ENCODE measurements at regions not wholly inside any gene's neighbourhood (a gene's known extent, or its start where the extent isn't known, plus 50 kb on each side); places are given as distances from the start of the nearest gene placed in this dataset.

DNA sequence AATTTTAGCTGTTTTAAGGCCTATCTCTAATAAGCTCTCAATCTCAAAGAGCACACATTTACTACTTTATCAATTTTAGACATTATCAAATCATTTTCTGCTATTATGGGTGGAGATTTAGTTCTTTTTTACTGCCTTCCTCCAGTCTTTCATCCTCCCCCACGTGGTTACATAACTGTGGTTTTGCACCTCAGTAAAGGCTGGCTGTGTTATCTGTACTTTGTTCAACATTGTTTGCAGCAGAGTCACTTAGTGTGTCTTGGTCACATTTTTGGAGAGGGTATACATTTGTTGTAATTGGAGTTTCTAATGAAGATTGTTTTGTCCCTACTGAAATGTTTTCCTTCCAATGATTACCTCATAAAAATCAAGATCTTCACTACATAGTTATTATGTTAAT is 549.6 kb upstream of the CELF4 start:
- no peak for DNase-seq (ENCODE audit: low read depth)

DNA sequence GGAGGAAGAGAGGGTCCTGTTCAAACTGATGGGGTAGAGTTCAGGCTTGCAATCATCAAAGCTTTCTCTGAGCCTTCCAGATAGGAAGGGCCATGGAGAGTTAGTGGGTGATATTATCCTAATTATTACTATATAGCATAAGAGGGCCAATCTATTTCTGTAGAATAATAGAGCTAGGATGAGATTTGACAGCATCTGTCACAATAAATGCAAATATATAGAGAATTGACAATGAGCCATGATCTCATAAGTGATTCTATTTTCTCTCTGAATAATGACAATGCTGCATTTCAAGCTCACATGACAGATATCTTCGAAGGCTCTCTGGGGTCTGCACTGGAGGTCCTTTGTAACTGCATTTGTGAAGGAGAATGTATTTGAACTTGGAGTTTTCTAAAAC is 521.9 kb upstream of the CELF4 start:
- no peak for DNase-seq (ENCODE audit: low read depth)

DNA sequence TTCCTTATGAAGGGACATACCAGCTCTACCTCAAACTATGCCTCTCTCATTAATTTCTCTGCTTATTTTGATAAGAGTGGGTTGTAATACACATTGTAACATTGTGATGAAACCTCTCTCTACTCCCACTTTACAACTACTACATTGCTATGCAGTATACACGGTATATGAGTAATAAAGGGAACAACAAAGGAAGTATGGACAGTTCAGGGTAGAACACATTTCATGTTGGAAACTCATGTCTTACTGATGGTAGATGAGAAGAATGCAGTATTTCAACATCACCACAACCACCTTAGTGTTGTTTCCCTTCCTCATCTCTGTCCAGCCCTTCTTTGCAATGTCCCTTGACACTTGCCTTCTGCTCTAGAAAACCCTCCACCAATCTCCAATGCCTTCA is 515.9 kb upstream of the CELF4 start:
- DNase-seq (ENCODE audit: low read depth): no peak

DNA sequence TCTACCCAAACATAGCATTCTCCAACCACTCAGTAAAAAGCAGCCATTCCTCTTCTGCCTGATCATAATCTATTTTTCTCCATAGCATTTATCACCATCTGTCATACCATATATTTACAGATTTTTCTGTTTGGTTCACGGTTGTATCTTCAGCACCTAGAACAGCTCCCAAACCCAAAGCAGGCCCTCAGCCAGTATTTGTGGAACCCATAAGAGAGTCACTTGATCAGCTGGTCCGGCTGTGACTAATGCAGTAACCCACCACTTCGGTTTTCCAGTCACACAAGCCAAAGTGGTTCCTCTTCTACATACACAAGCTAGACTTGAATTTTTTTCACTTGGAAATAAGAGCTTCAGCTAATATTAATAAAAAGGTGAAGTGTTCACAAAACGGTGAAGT is 511.6 kb upstream of the CELF4 start:
- DNase-seq (ENCODE audit: low read depth): no peak

DNA sequence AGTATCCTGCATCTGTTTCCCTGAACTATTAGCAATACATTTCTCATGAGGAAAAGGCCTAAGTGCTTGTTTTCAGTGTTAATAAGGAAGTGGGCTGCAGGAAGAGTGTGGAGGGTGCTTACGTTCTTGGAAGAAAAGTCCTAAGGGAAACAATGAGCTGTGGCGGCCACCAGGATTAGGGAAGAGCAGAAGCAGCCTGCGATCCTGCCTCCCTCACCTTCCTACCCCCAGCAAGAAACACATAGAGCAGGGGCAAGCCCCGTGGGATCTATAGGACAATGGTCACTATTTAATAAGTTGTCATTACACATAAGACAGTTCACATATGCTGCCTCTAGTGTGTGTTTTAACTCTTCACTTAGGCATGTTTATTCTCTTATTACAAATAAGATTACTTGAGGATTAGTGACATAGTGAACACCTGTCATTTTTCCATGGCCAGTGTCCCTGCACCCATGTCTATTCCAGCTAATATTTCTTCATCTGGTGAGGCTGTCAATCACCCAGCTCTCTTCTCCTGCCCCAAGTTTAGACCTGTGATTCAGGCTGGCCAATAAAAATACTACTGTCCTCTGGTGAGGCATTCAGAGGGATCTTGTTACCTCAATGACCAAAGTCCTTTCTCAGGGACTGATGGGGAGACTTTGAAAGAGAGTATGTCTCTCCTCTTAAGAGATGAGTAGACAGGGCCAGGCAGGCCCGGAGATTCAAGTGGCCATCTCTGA is 510.9 kb upstream of the CELF4 start:
- DNase-seq (ENCODE audit: low read depth): no peak

DNA sequence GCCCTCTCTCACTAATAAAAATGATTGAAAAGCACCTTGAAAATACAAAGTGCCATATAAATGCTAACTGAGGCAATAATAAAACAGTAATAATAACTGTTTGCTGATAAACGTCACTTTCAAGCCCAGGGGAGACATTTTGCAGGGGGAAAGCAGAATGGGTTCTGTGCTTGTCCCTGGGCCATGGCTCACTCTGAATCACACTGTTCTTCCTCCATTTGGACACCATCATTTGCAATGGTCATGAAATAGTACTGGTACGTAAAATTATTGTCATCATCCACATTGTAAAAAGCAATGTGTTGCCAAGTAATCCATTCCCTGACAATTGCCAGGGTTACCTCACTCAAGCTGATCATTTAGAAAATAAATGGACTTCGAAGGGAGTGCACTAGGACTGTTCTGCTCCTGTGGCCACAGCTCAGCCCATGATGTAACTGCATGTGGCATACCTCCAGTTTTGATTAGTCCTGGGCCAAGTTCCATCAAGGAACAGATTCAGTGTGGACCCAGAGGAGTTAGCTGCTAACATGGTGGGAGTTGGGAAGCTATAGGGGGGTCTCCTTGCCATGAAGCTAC is 508.8 kb upstream of the CELF4 start:
- no peak for DNase-seq (ENCODE audit: low read depth)

DNA sequence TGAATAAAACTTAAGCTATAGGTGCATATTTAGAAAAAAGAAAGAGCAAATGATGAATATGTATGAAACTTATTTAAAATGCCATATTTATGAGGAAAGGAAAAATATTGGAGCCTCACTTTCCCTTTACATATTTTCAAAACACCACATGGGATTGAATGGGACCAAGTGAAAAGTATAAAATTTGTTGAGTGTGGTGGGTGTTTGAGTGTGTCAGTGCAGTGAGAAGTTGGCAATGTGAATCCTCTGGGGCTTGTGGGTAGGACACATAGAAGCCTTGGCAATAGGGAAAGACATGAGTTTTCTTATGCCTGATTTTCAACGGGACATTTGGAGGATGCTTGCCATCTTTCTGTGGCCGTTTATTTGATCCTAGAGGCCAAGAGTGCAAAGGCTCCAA is 502.2 kb upstream of the CELF4 start:
- no peak for DNase-seq (ENCODE audit: low read depth)

DNA sequence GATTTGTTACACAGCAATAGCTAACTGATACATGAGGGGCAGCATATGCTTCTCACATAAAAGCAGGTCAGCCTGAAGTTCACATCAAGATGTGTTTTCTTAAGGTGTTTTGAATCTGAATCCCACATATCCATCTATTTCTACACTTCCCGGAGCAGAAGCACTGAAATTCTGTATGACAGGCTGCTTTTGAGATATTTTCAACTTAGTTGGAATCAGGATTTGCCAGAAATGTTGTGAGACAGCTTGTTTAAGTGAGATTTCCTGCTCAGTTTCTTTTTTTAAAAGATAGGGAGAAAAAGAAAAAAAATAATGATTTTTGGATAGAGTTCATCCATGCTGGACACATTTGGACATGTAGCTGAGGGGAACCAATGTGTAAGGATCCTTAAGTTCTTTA is 501.5 kb upstream of the CELF4 start:
- no peak for DNase-seq (ENCODE audit: low read depth)

DNA sequence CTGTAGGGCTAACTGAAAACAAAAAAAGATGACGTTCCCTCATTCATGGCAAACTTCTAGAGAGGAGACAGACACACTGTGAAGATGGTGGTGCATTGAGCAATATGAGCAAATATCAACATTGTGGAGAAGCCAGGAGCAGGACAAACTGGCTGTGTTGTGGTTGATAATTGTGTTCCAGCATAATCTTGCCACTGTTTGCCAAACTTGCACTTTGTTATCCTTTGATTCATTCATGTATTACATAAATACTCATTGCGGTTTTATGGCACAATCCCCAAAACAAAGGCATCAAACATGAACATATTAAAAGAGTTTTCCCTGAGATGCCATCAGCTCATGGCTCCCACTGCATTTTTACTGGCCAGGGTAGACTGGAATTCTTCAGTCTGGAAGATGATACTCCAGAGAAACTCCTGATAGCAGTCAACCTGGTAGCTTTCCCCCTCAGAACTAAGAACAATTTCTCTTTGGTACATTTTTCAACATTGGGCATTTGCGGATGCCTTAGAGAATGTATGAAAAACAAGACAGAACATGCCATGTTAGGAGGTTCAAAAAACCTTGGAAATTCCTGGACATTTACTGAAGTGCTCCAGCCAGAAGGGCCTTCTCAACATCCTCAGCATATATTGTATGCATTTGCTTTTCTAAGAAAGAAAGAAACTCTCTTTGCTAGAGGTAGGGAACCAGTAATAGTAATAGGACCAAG is 487.4 kb upstream of the CELF4 start:
- DNase-seq (ENCODE audit: low read depth): no peak

DNA sequence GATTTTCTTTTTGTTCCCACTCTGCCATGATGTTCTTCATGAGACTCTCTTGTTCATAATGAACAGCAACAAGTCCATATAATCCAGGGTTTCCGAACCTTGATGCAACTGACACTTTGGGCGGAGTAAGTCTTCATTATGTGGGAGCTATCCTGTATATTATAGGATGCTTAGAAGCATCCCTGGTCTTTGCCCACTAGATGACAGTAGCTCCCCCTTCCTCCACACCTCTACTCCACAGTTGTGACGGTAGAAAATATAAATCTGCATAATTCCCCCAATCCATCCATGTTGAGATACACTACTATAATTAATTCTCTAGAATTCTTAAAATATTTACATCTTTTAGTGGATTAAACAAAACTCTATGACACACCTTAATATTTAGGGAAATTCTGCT is 482.2 kb upstream of the CELF4 start:
- DNase-seq (ENCODE audit: low read depth): no peak

DNA sequence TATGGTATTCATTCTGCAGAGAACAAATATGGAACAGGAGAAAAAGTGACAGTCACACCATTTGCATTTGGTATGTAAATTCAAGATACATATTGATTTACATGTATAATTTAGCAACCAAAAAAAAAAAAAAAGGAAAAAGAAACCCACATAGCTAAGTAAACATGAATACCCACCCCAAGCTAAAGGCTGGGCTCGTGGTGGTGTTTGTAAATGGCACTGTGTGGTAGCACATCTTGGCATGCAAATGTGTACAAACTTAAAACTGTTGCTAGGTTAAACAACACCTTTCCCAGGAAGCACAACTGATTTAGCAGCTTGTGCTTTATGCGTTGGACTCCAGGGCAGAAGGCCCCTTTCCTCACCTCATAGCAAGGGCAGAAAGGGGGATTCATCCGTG is 481.1 kb upstream of the CELF4 start:
- no peak for DNase-seq (ENCODE audit: low read depth)

DNA sequence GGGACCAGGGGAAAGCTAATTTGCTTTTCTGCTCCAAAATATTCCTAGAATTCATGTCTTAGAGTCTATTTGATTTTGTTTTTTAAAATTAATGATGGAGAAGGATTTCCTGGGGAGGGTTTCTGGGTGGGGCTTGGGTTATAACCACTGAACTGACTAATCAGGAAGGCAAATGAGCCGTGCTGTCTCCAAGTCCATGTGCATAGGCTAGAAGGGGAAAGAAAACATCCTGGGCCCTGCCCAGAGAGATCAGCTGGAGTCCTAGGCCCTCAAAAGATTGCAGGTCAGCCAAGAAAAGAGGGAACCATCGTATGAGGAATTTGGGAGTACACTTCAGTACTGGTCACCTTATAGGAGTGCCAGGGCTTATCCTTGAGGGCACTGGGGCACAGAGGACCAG is 480.2 kb upstream of the CELF4 start:
- no peak for DNase-seq (ENCODE audit: low read depth)

DNA sequence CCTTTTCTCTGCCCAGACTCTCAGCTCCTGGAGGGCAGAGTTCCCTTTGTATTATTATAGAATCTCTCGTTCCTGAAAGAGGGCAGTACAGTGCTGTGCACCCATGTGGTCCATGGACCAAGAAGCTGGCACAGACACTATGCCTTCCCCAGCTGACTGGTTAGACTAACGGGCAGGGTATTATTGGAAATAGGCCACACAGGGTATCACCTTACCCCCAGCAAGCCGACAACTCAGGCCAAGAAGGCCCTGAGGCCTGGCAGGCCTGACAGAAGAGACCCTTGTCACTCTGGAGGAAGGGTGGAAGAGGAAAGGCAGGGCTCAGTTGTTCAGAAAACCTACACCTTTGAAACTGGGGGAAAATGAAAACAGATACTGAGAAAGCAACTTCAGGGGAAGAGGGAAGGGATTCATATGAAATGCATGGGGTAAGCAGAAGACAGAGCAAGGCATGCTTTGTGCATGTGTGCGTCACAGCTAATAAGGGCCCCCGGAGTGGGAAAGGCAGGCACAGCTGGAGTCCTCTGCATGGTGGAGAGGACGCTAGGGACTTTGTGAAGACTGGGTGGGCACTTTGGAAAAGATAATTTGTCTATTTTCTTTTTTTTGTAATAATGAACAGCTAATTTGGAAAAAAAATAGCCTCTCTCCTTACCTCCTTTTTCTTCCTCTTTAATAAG is 476.8 kb upstream of the CELF4 start:
- no peak for DNase-seq (ENCODE audit: low read depth)

DNA sequence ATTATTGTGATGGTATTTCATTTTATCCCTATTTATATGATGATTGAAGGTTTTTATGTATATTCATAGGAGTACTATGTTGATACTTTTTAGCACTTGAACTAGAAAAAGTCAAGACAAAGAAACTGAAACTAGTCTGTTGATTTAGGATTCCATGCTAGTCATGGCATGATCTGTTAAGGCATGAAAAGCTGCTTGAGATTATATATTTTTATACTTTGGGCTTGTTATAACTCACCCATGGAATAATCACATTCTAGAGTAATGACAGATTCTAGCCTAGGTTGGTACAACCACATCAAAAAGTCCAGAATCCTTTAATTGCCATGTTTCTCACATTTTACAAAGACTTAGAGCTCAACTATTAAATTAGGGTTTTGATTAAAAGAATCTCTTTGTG is 472.6 kb upstream of the CELF4 start:
- no peak for DNase-seq (ENCODE audit: low read depth)

DNA sequence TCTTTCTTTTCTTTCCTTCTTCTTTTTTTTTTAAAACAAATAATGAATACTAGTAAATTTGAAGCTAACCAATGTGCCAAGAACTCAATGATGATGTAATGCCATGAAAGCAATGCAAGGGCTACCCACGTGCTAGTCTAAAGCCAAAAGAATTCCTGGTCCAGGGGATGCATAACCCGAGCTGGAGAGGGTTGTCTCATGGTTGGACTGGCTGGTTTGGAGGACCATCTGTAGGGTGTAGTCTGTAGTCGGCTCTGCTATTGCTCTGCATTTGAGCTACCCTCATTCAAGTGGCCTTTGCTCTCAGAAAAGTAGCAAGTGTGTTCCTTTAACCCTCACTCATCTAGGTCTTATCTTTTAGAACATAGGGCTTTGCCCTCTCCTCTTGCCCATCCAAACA is 469.6 kb upstream of the CELF4 start:
- no peak for DNase-seq (ENCODE audit: low read depth)

DNA sequence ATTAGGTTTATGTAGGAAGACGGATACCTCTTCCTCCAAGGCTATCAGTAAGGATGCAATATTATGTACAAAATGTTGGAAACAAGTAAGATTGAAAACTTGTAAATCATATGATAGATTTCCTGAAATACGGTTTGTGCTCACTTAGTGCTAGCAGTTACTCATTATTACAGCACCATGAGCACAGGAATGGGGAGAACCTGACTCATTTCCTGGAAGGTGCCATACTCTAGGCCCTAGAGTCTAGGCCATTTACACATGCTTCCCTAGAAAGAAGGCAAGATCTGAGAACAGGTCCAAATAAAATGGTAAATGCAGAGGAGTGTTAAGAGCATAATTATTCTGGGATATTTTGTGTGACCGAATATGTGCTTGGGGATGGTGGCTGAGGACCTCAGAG is 467.7 kb upstream of the CELF4 start:
- no peak for DNase-seq (ENCODE audit: low read depth)

DNA sequence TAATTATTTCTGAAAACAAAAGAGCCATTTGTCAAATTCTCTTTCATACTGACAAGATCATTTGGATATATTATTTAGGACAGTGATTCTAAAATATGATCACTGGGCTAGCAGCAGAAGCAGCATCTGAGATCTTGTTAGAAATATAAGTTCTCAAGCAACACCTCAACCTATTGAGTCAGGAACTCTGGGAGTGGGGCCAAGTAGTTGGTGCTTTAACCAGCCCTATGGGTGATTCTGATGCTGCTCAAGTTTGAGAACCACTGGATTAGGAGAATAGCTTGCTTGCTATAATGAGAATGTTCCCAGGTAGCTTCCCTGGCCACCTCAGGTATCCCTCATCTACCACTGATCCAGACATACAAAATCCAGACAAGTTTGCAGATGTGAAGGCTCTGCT is 466.9 kb upstream of the CELF4 start:
- no peak for DNase-seq (ENCODE audit: low read depth)

DNA sequence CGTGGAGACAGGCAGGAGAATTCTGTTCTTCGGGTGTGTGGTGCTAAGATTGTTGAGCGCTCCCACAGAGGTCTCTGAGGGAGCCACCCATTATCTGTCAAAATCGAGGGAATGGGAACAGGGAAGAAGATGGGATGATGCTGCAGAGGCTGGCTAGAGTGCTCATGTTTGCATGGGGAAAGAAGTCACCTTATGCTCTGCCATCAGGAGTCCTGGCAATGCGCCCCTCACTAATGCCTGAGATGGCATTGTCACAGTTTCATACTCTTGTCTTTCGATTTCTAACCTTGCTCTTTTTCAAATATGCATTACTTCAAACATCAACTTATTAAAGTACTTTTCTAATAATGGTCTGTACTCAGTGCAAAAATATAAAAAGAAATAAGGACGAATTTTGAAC is 463.3 kb upstream of the CELF4 start:
- no peak for DNase-seq (ENCODE audit: low read depth)

DNA sequence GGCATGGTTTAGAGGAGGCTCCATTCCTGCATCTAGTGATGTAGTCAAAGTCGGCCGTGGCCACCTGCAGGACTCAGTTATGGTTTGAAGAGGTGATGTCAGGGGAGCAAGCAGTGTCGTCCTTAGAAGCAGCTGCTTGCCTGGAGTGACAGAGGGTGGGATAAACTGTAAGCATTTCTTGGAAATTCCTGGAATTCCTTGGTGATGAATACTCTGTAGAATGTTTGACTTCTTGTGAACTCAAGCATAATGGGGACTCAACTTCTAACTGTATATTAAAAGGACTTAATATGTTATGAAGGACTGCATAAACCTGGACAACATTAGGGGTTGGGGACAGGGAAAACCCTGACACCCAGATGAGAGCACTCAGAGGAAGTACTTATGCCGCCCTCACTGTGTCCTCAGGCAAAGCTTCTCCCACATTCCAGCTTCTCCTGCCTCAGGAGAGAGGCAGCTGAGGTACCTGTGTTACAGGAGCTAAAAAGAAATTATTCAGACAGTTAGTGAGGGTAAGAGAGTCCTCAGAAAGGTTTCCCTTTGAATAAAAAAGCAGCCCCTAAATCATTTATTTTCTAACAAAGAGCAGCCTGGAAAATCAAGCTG is 459.9 kb upstream of the CELF4 start:
- no peak for DNase-seq (ENCODE audit: low read depth)

DNA sequence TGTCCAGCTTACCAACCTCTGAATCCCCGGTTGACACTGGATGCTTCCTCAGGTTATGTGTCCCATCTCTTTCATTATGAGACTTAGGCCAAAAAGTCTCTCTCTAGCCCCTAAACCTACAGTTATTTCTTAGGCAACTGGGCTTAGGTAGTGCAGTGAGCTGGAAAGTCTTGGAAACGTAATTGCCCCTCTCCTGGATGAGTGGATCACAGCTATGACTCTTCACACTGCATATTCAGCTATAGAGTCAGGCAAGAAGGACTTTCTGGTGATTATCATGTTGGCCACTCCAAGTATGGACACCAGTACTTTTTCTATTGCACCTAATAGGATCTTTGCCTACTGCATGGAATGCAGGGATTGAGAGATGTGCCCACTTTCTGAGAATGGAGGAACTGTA is 458.3 kb upstream of the CELF4 start:
- no peak for DNase-seq (ENCODE audit: low read depth)

DNA sequence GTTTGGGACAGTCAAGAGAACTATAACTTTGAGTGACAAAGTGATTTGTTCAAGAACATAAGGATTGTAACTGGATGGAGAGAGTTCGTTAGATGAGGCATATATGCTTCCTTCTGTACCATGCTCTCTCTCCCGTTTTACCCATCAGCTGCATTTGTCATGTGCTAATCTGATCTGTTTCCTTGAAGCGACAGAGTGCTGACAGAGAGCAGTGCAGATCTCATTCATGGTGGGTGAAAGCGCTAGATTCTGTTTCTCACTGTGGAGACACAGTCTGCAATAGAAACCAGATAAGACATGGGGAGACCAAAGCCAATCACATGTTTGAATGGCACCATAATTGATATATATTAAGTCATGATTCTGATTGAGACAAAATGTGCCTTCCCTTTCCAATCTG is 456.6 kb upstream of the CELF4 start:
- DNase-seq (ENCODE audit: low read depth): no peak

DNA sequence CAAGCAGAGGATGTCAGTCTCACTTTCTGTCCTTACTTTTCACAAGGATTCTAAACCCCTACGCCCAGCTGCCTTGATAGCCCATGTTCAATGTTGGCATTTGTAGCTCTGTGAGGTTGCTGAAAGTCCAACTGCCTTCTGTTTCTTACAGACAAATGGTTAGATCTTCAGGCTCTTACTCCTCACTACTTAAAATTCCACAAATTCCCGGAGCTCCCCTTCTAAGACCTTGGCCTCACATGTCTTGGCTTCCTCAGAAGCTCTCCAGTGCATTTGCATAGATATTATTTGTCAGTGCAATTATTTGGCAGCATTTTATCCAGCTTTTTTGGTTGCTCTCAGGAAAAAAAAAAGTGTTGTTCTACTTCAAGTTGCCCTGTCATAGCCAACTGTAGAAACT is 453.7 kb upstream of the CELF4 start:
- no peak for DNase-seq (ENCODE audit: low read depth)
